ENCODE measurements at regions not wholly inside any gene's neighbourhood (a gene's known extent, or its start where the extent isn't known, plus 50 kb on each side); places are given as distances from the start of the nearest gene placed in this dataset.

- in situ Hi-C loops (cut with HindIII; ENCODE audit: low pct_unique_long_range_greater_than_20kb, low sequenced_read_pairs) = no loop called here
- Histone ChIP-seq H3K36me3 (ENCODE audit: control insufficient read depth, insufficient read depth, low read length) (no peaks in the 10 kb centered on the region), H3K27me3 (ENCODE audit: control insufficient read depth, insufficient read depth, low read length) (no peaks in the 10 kb centered on the region), H3K4me3 (ENCODE audit: low read depth in 2 of 2, low read length in 2 of 2) (no peak overlapping the region), H3K27ac (ENCODE audit: low read length) (no peak overlapping the region), H3K9me3 (ENCODE audit: control insufficient read depth, insufficient read depth, low read depth, low read length) (no peaks in the 10 kb centered on the region), H3K4me1 (ENCODE audit: control insufficient read depth, insufficient read depth, low read length) (no peaks in the 10 kb centered on the region)
- BruUV-seq (replicated peaks) = no TSS peak
- POLR2A ChIA-PET = no interaction called here
- intact Hi-C loops (cut with micrococcal nuclease; ENCODE audit: unreplicated experiment) = no loop called here
- CTCF ChIA-PET = no interaction called here
- TF ChIP-seq REST (IDR thresholded peaks at IDR 0.05; ENCODE audit: insufficient read depth in 1 of 2, low read depth in 2 of 2, low read length in 1 of 2) = no peak
- peak; percentile 78 for TF ChIP-seq CTCF (IDR thresholded peaks at IDR 0.05)
- no peak for TF ChIP-seq SIN3A (IDR thresholded peaks at IDR 0.05; ENCODE audit: borderline replicate concordance, insufficient read depth, low read depth, low read length)
- DNase-seq (ENCODE audit: low read depth, low spot score) (peak; percentile 25), ATAC-seq (peak; percentile 91)
These were observed 225.1 kb upstream of the CA10 start for GRCh38 chr17:52383493-52384100.

GRCh38 chr17:52378860-52379259 is 220.3 kb upstream of the CA10 start:
- DNase-seq (ENCODE audit: low read depth, low spot score) = no peak
- in situ Hi-C loops (cut with HindIII; ENCODE audit: low pct_unique_long_range_greater_than_20kb, low sequenced_read_pairs) = no loop called here
- BruUV-seq (replicated peaks) = no TSS peak
- intact Hi-C loops (cut with micrococcal nuclease; ENCODE audit: unreplicated experiment) = no loop called here
- Histone ChIP-seq H3K27ac (ENCODE audit: low read length) (no peak overlapping the region), H3K4me1 (ENCODE audit: control insufficient read depth, insufficient read depth, low read length) (no peaks in the 10 kb centered on the region), H3K36me3 (ENCODE audit: control insufficient read depth, insufficient read depth, low read length) (no peaks in the 10 kb centered on the region), H3K9me3 (ENCODE audit: control insufficient read depth, insufficient read depth, low read depth, low read length) (no peaks in the 10 kb centered on the region), H3K27me3 (ENCODE audit: control insufficient read depth, insufficient read depth, low read length) (no peaks in the 10 kb centered on the region), H3K4me3 (ENCODE audit: low read depth in 2 of 2, low read length in 2 of 2) (no peak overlapping the region)
- CTCF ChIA-PET = no interaction called here
- POLR2A ChIA-PET = no interaction called here
- no peak for ATAC-seq
- TF ChIP-seq POLR2AphosphoS5 (IDR thresholded peaks at IDR 0.05; ENCODE audit: low read depth, low read length) (no peak), CTCF (IDR thresholded peaks at IDR 0.05) (no peak), SIN3A (IDR thresholded peaks at IDR 0.05; ENCODE audit: borderline replicate concordance, insufficient read depth, low read depth, low read length) (no peak), REST (IDR thresholded peaks at IDR 0.05; ENCODE audit: insufficient read depth in 1 of 2, low read depth in 2 of 2, low read length in 1 of 2) (no peak), TCF7L2 (IDR thresholded peaks at IDR 0.05; ENCODE audit: low read depth, low read length) (no peak)

Data from Panc1 (cell line).